EH (cell line): ENCODE measurements at regions not wholly inside any gene's neighbourhood (a gene's known extent, or its start where the extent isn't known, plus 50 kb on each side); places are given as distances from the start of the nearest gene placed in this dataset.

Source experiments
- DNase-seq: peaks from one replicate; pipeline ENCODE4 v3.0.0-alpha.2; 2015; ENCODE audit warnings: low read depth

GRCh38 chr16:66097751-66098150, 268.7 kb upstream of the CDH5 start:
- DNase-seq, result no peak

- no peak for DNase-seq
These were observed 270.8 kb upstream of the CDH5 start for GRCh38 chr16:66095676-66096075.

- peak; percentile 25 for DNase-seq
These were observed 273.3 kb upstream of the CDH5 start for GRCh38 chr16:66093191-66093590.

GRCh38 chr16:66091471-66091891, 275.0 kb upstream of the CDH5 start:
- DNase-seq, result peak; percentile 30

- no peak for DNase-seq
These were observed 277.8 kb upstream of the CDH5 start for GRCh38 chr16:66088681-66089080.

GRCh38 chr16:66087308-66087707, 279.2 kb upstream of the CDH5 start:
- DNase-seq, result no peak

GRCh38 chr16:66085651-66086050, 280.8 kb upstream of the CDH5 start:
- DNase-seq, result no peak

GRCh38 chr16:66084731-66085130, 281.8 kb upstream of the CDH5 start:
- DNase-seq, result peak; percentile 73

GRCh38 chr16:66084306-66084705, 282.2 kb upstream of the CDH5 start:
- peak; percentile 16 for DNase-seq

GRCh38 chr16:66083171-66083570, 283.3 kb upstream of the CDH5 start:
- no peak for DNase-seq

GRCh38 chr16:66082424-66082823, 284.1 kb upstream of the CDH5 start:
- DNase-seq, result no peak

- DNase-seq, result peak; percentile 45
These were observed 284.6 kb upstream of the CDH5 start for GRCh38 chr16:66081775-66082366.

- DNase-seq, result no peak
These were observed 286.7 kb upstream of the CDH5 start for GRCh38 chr16:66079671-66080334.

- peak; percentile 39 for DNase-seq
These were observed 296.2 kb upstream of the CDH5 start for GRCh38 chr16:66070140-66070917.

GRCh38 chr16:66069587-66069986, 296.9 kb upstream of the CDH5 start:
- no peak for DNase-seq

- no peak for DNase-seq
These were observed 300.1 kb upstream of the CDH5 start for GRCh38 chr16:66066404-66066803.

GRCh38 chr16:66065925-66066324, 300.6 kb upstream of the CDH5 start:
- no peak for DNase-seq

- DNase-seq, result no peak
These were observed 301.5 kb upstream of the CDH5 start for GRCh38 chr16:66064801-66065530.

GRCh38 chr16:66058832-66059231, 307.7 kb upstream of the CDH5 start:
- no peak for DNase-seq

GRCh38 chr16:66058172-66058691, 308.3 kb upstream of the CDH5 start:
- DNase-seq, result peak; percentile 87

- no peak for DNase-seq
These were observed 309.4 kb upstream of the CDH5 start for GRCh38 chr16:66057057-66057456.

- DNase-seq, result no peak
These were observed 312.4 kb upstream of the CDH5 start for GRCh38 chr16:66054095-66054494.
